ENCODE measurements at regions not wholly inside any gene's neighbourhood (a gene's known extent, or its start where the extent isn't known, plus 50 kb on each side); places are given as distances from the start of the nearest gene placed in this dataset.

- no peak overlapping the region for H3K9ac ChIP-seq (ENCODE audit: low read length)
- no peak overlapping the region for H3K4ac ChIP-seq (ENCODE audit: low read depth, low read length)
- no peak overlapping the region for H3K4me3 ChIP-seq (ENCODE audit: low read length)
- H2BK120ac ChIP-seq (ENCODE audit: low read depth, low read length), result no peak overlapping the region
- no peaks in the 10 kb centered on the region for H3K79me1 ChIP-seq (ENCODE audit: low read length)
- no peak overlapping the region for H3K56ac ChIP-seq (ENCODE audit: low read length)
- H3K23ac ChIP-seq (ENCODE audit: low read length), result no peak overlapping the region
- no peak overlapping the region for H2BK5ac ChIP-seq (ENCODE audit: low read length)
- no peaks in the 10 kb centered on the region for H3K36me3 ChIP-seq (ENCODE audit: control insufficient read depth, insufficient read depth, low read length)
- H4K5ac ChIP-seq (ENCODE audit: low read length), result no peak overlapping the region
- no peak overlapping the region for H4K8ac ChIP-seq (ENCODE audit: low read depth, low read length)
- no peaks in the 10 kb centered on the region for H3K79me2 ChIP-seq (ENCODE audit: control insufficient read depth, insufficient read depth, low read length)
- no peak overlapping the region for H3K27ac ChIP-seq (ENCODE audit: low read depth, low read length)
- H2AK5ac ChIP-seq (ENCODE audit: low read length), result no peak overlapping the region
- H2BK15ac ChIP-seq (replicated peaks; ENCODE audit: low read depth), result no peak overlapping the region
- no peak overlapping the region for H3K4me2 ChIP-seq (ENCODE audit: low read length)
- no peak overlapping the region for H3K18ac ChIP-seq (ENCODE audit: low read length)
- no peak for DNase-seq
- no peaks in the 10 kb centered on the region for H3K27me3 ChIP-seq (ENCODE audit: insufficient read depth, low read length, poor library complexity)
- no CpG with 5 or more reads among the region's 2 CpGs for WGBS (ENCODE audit: extremely low coverage, insufficient coverage, low lambda C conversion rate)
- H3K4me1 ChIP-seq (ENCODE audit: control insufficient read depth, low read depth, low read length), result no peaks in the 10 kb centered on the region
These were observed 298.7 kb downstream of the ZEB1 start for GRCh38 chr10:31617757-31618156.

GRCh38 chr10:31617133-31617532 is 298.1 kb downstream of the ZEB1 start:
- H3K79me1 ChIP-seq (ENCODE audit: low read length), result no peaks in the 10 kb centered on the region
- H3K4ac ChIP-seq (ENCODE audit: low read depth, low read length), result no peak overlapping the region
- no peak overlapping the region for H2BK5ac ChIP-seq (ENCODE audit: low read length)
- no peak overlapping the region for H3K27ac ChIP-seq (ENCODE audit: low read depth, low read length)
- no peak overlapping the region for H2BK15ac ChIP-seq (replicated peaks; ENCODE audit: low read depth)
- H3K9ac ChIP-seq (ENCODE audit: low read length), result no peak overlapping the region
- no peak overlapping the region for H3K56ac ChIP-seq (ENCODE audit: low read length)
- H3K4me2 ChIP-seq (ENCODE audit: low read length), result no peak overlapping the region
- no peaks in the 10 kb centered on the region for H3K79me2 ChIP-seq (ENCODE audit: control insufficient read depth, insufficient read depth, low read length)
- no peak overlapping the region for H3K18ac ChIP-seq (ENCODE audit: low read length)
- no peak for DNase-seq
- WGBS (ENCODE audit: extremely low coverage, insufficient coverage, low lambda C conversion rate), result no CpG with 5 or more reads among the region's 2 CpGs
- H3K4me1 ChIP-seq (ENCODE audit: control insufficient read depth, low read depth, low read length), result no peaks in the 10 kb centered on the region
- H4K5ac ChIP-seq (ENCODE audit: low read length), result no peak overlapping the region
- no peaks in the 10 kb centered on the region for H3K36me3 ChIP-seq (ENCODE audit: control insufficient read depth, insufficient read depth, low read length)
- no peak overlapping the region for H2BK120ac ChIP-seq (ENCODE audit: low read depth, low read length)
- no peak overlapping the region for H2AK5ac ChIP-seq (ENCODE audit: low read length)
- H4K8ac ChIP-seq (ENCODE audit: low read depth, low read length), result no peak overlapping the region
- no peaks in the 10 kb centered on the region for H3K27me3 ChIP-seq (ENCODE audit: insufficient read depth, low read length, poor library complexity)
- H3K4me3 ChIP-seq (ENCODE audit: low read length), result no peak overlapping the region
- no peak overlapping the region for H3K23ac ChIP-seq (ENCODE audit: low read length)

DNA sequence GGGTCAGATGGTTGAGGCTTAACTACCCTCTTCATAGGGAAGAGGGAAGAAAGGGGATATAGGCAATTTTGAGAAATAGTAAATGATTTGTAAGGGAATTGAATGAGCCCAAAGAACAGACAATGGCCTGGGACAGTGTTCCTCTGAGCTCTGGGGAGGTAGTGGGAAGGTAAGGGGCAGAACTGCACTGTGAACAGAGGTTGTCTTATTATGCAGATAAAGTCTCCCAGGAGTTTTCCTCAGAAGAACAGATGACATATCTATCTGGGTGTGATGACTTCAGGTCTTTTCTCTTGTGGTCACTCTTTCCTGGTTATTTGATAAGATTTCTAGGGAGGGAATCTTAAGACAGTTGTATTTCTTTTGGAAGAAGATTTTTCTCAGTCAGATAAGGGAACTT is 296.1 kb downstream of the ZEB1 start:
- no peak overlapping the region for H3K4me2 ChIP-seq (ENCODE audit: low read length)
- no peaks in the 10 kb centered on the region for H3K4me1 ChIP-seq (ENCODE audit: control insufficient read depth, low read depth, low read length)
- no peaks in the 10 kb centered on the region for H3K36me3 ChIP-seq (ENCODE audit: control insufficient read depth, insufficient read depth, low read length)
- no peaks in the 10 kb centered on the region for H3K27me3 ChIP-seq (ENCODE audit: insufficient read depth, low read length, poor library complexity)
- DNase-seq, result no peak
- H3K79me1 ChIP-seq (ENCODE audit: low read length), result no peaks in the 10 kb centered on the region
- H3K79me2 ChIP-seq (ENCODE audit: control insufficient read depth, insufficient read depth, low read length), result no peaks in the 10 kb centered on the region
- no peak overlapping the region for H3K27ac ChIP-seq (ENCODE audit: low read depth, low read length)
- no peak overlapping the region for H3K4ac ChIP-seq (ENCODE audit: low read depth, low read length)
- no peak overlapping the region for H4K5ac ChIP-seq (ENCODE audit: low read length)
- H4K8ac ChIP-seq (ENCODE audit: low read depth, low read length), result no peak overlapping the region
- H2BK15ac ChIP-seq (replicated peaks; ENCODE audit: low read depth), result no peak overlapping the region
- H3K18ac ChIP-seq (ENCODE audit: low read length), result no peak overlapping the region
- no peak overlapping the region for H2AK5ac ChIP-seq (ENCODE audit: low read length)
- no peak overlapping the region for H3K56ac ChIP-seq (ENCODE audit: low read length)
- no peak overlapping the region for H3K4me3 ChIP-seq (ENCODE audit: low read length)
- H3K23ac ChIP-seq (ENCODE audit: low read length), result no peak overlapping the region
- H2BK5ac ChIP-seq (ENCODE audit: low read length), result no peak overlapping the region
- no peak overlapping the region for H3K9ac ChIP-seq (ENCODE audit: low read length)
- no peak overlapping the region for H2BK120ac ChIP-seq (ENCODE audit: low read depth, low read length)

DNA sequence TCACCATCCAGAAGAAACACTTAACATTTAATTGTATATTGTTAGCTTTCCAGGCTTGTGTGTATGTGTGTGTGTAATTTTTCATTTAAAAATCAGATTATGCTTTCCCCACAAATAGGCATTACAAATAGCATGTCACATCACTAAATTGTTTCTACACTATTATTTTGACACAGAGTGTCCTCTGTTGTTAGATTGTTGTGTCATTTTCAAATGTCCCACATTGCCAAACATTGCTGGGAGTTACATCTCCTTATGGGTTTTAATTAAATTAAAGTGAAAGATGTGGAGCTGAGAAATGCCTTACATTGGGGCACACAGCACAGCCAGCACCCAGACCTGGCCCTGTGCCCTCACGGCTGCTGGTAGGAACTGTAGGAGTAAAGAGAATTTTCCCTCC is 295.6 kb downstream of the ZEB1 start:
- no peak overlapping the region for H3K9ac ChIP-seq (ENCODE audit: low read length)

GRCh38 chr10:31612082-31612481 is 293.1 kb downstream of the ZEB1 start:
- H3K9ac ChIP-seq (ENCODE audit: low read length), result no peak overlapping the region
- no peak overlapping the region for H3K4me2 ChIP-seq (ENCODE audit: low read length)
- H3K36me3 ChIP-seq (ENCODE audit: control insufficient read depth, insufficient read depth, low read length), result no peaks in the 10 kb centered on the region
- H4K5ac ChIP-seq (ENCODE audit: low read length), result no peak overlapping the region
- H3K18ac ChIP-seq (ENCODE audit: low read length), result no peak overlapping the region
- no peak overlapping the region for H3K23ac ChIP-seq (ENCODE audit: low read length)
- H3K27me3 ChIP-seq (ENCODE audit: insufficient read depth, low read length, poor library complexity), result no peaks in the 10 kb centered on the region
- no peak overlapping the region for H2BK120ac ChIP-seq (ENCODE audit: low read depth, low read length)
- H2AK5ac ChIP-seq (ENCODE audit: low read length), result no peak overlapping the region
- no peaks in the 10 kb centered on the region for H3K79me2 ChIP-seq (ENCODE audit: control insufficient read depth, insufficient read depth, low read length)
- H3K4me1 ChIP-seq (ENCODE audit: control insufficient read depth, low read depth, low read length), result no peaks in the 10 kb centered on the region
- DNase-seq, result no peak
- H3K4ac ChIP-seq (ENCODE audit: low read depth, low read length), result no peak overlapping the region
- no peak overlapping the region for H3K56ac ChIP-seq (ENCODE audit: low read length)
- H3K4me3 ChIP-seq (ENCODE audit: low read length), result no peak overlapping the region
- H3K27ac ChIP-seq (ENCODE audit: low read depth, low read length), result no peak overlapping the region
- no peak overlapping the region for H2BK5ac ChIP-seq (ENCODE audit: low read length)
- no peak overlapping the region for H4K8ac ChIP-seq (ENCODE audit: low read depth, low read length)
- no CpG with 5 or more reads among the region's 4 CpGs for WGBS (ENCODE audit: extremely low coverage, insufficient coverage, low lambda C conversion rate)
- no peaks in the 10 kb centered on the region for H3K79me1 ChIP-seq (ENCODE audit: low read length)
- H2BK15ac ChIP-seq (replicated peaks; ENCODE audit: low read depth), result no peak overlapping the region

More for the DNA sequence above, 295.6 kb downstream of the ZEB1 start:
- H3K79me1 ChIP-seq (ENCODE audit: low read length), result no peaks in the 10 kb centered on the region
- H4K5ac ChIP-seq (ENCODE audit: low read length), result no peak overlapping the region
- no peak overlapping the region for H2AK5ac ChIP-seq (ENCODE audit: low read length)
- no peak overlapping the region for H2BK5ac ChIP-seq (ENCODE audit: low read length)
- WGBS (ENCODE audit: extremely low coverage, insufficient coverage, low lambda C conversion rate), result no CpG with 5 or more reads among the region's 1 CpG
- no peak overlapping the region for H2BK120ac ChIP-seq (ENCODE audit: low read depth, low read length)
- no peaks in the 10 kb centered on the region for H3K27me3 ChIP-seq (ENCODE audit: insufficient read depth, low read length, poor library complexity)
- no peak overlapping the region for H3K23ac ChIP-seq (ENCODE audit: low read length)
- H2BK15ac ChIP-seq (replicated peaks; ENCODE audit: low read depth), result no peak overlapping the region
- H3K27ac ChIP-seq (ENCODE audit: low read depth, low read length), result no peak overlapping the region
- no peak for DNase-seq
- H4K8ac ChIP-seq (ENCODE audit: low read depth, low read length), result no peak overlapping the region
- no peak overlapping the region for H3K18ac ChIP-seq (ENCODE audit: low read length)
- no peak overlapping the region for H3K4me3 ChIP-seq (ENCODE audit: low read length)
- no peak overlapping the region for H3K4me2 ChIP-seq (ENCODE audit: low read length)
- H3K56ac ChIP-seq (ENCODE audit: low read length), result no peak overlapping the region
- H3K4ac ChIP-seq (ENCODE audit: low read depth, low read length), result no peak overlapping the region
- no peaks in the 10 kb centered on the region for H3K36me3 ChIP-seq (ENCODE audit: control insufficient read depth, insufficient read depth, low read length)
- no peaks in the 10 kb centered on the region for H3K4me1 ChIP-seq (ENCODE audit: control insufficient read depth, low read depth, low read length)
- H3K79me2 ChIP-seq (ENCODE audit: control insufficient read depth, insufficient read depth, low read length), result no peaks in the 10 kb centered on the region

- Histone ChIP-seq H3K79me1 (ENCODE audit: low read length) (no peaks in the 10 kb centered on the region), H3K27ac (ENCODE audit: low read depth, low read length) (no peak overlapping the region)
These were observed 292.1 kb downstream of the ZEB1 start for GRCh38 chr10:31611161-31611560.

More at GRCh38 chr10:31611161-31611560, 292.1 kb downstream of the ZEB1 start:
- H2BK120ac ChIP-seq (ENCODE audit: low read depth, low read length), result no peak overlapping the region
- H4K8ac ChIP-seq (ENCODE audit: low read depth, low read length), result no peak overlapping the region
- H3K4me2 ChIP-seq (ENCODE audit: low read length), result no peak overlapping the region
- H2BK15ac ChIP-seq (replicated peaks; ENCODE audit: low read depth), result no peak overlapping the region
- H2BK5ac ChIP-seq (ENCODE audit: low read length), result no peak overlapping the region
- H3K36me3 ChIP-seq (ENCODE audit: control insufficient read depth, insufficient read depth, low read length), result no peaks in the 10 kb centered on the region
- H2AK5ac ChIP-seq (ENCODE audit: low read length), result no peak overlapping the region
- H3K4me1 ChIP-seq (ENCODE audit: control insufficient read depth, low read depth, low read length), result no peaks in the 10 kb centered on the region
- H3K18ac ChIP-seq (ENCODE audit: low read length), result no peak overlapping the region
- H3K27me3 ChIP-seq (ENCODE audit: insufficient read depth, low read length, poor library complexity), result no peaks in the 10 kb centered on the region
- no peak overlapping the region for H3K9ac ChIP-seq (ENCODE audit: low read length)
- no peak overlapping the region for H4K5ac ChIP-seq (ENCODE audit: low read length)
- H3K23ac ChIP-seq (ENCODE audit: low read length), result no peak overlapping the region
- H3K56ac ChIP-seq (ENCODE audit: low read length), result no peak overlapping the region
- no peak overlapping the region for H3K4ac ChIP-seq (ENCODE audit: low read depth, low read length)
- no CpG with 5 or more reads among the region's 7 CpGs for WGBS (ENCODE audit: extremely low coverage, insufficient coverage, low lambda C conversion rate)
- H3K79me2 ChIP-seq (ENCODE audit: control insufficient read depth, insufficient read depth, low read length), result no peaks in the 10 kb centered on the region
- no peak overlapping the region for H3K4me3 ChIP-seq (ENCODE audit: low read length)
- DNase-seq, result no peak
